Iris pigment epithelial cell (primary cell): ENCODE measurements at regions not wholly inside any gene's neighbourhood (a gene's known extent, or its start where the extent isn't known, plus 50 kb on each side); places are given as distances from the start of the nearest gene placed in this dataset.

ENCODE experiments used
- DNase-seq: peaks from one replicate; pipeline ENCODE4 v3.0.0-alpha.2; 2011; ENCODE audit warnings: low read depth

- DNase-seq: no peak
These were observed 242.2 kb downstream of the B3GLCT start for GRCh38 chr13:31441800-31442510.

GRCh38 chr13:31442571-31442970, 242.8 kb downstream of the B3GLCT start:
- no peak for DNase-seq

GRCh38 chr13:31444266-31444856, 244.6 kb downstream of the B3GLCT start:
- DNase-seq: no peak

- no peak for DNase-seq
These were observed 252.8 kb downstream of the B3GLCT start for GRCh38 chr13:31452525-31452924.

DNA sequence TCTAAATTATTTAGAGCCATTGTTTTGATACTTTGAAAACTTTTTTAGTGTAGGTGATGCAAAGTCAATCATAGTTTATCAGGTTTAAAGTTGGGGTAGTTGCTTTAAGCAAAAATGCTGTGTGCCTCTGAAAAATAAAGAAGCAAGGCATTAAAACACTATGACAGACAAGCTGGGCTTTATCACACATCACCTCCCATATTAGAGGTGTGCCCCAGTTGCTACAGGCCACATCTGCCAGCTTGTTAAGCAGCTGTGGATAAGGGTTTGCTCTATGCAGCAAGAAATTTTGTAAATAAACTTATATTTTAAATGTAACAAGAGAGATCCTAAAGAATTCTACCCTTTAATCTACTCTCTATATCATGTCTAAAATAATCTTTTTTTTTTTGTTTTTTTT, 255.8 kb downstream of the B3GLCT start:
- DNase-seq: no peak

DNA sequence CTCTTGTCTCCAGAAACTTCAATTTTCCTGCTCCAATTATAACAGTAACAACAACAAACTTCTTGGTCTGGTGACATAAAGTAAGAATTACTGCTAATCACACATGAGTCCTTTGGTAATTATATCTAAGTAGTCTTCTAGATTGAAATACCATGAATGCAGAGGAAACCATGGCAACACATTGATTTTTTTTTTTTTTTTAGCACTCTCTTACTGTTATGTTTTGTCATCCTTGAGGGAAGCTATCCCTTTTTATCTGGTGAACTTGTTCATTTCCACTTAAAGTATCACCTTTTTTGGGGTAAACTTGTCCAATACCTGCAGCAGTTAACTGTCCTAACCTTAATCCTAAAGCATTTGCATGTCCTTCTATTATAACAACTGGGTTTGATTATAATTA, 256.3 kb downstream of the B3GLCT start:
- no peak for DNase-seq

- DNase-seq: no peak
These were observed 260.3 kb downstream of the B3GLCT start for GRCh38 chr13:31460061-31460460.

GRCh38 chr13:31461923-31462322, 262.1 kb downstream of the B3GLCT start:
- DNase-seq: no peak

GRCh38 chr13:31462766-31463165, 263.0 kb downstream of the B3GLCT start:
- DNase-seq: no peak

GRCh38 chr13:31468114-31468902, 268.5 kb downstream of the B3GLCT start:
- DNase-seq: no peak

GRCh38 chr13:31469377-31469776, 269.6 kb downstream of the B3GLCT start:
- DNase-seq: no peak

DNA sequence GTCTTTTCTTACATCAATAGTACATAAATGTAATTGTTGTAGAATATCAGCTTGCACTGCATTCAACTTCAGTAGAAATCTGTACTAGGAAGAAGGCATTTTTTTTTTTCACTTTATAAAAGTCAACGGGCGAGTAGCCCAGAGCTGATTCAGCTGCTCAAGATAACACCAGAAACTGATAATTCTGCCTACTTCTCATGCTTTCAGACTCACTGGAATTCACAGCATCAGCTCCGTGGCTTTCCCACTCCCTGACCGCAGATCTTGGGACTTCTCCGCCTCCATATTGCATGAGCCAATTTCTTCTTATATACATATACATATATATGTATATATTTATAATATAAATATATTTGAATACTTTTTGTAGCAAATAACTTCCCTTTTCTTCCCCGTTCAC, 263.1 kb upstream of the RXFP2 start:
- DNase-seq: peak; percentile 77

DNA sequence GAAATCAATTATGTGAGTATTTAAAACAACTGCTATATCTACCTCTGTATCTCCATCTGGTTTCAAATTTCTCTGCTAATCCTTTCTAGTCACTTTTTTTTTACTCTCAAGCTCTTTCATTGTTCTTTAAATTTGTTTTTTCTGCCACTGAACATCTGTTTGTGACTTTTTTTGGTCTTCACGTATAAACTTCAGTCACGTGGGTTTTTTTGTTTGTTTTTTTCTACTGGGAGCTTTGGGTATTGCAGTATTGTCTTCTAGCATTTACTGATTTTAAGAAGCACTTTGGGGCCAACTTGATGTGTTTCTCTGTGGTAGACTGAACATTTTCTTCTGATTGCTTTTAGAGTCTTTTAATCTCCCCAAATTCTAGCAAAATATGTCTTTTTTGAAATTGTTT, 262.6 kb upstream of the RXFP2 start:
- DNase-seq: peak; percentile 6

DNA sequence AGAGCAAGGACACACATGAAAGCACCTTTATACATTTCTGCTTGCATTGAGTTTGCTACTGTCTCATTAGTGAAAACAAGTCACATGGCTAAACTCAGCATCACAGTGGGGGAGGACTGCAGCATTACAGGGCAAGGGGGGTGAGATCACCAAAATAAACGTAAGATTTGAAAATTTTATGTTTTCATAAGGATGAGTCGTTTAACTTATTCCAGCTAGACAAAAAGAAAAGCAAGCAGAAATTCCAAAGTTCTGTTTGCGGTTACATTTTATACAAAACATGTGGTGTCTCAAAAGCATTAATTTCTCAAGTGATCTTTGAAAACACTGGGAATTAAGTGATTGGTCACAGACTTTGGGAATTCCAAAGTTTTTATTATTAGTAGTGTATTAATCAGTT, 261.4 kb upstream of the RXFP2 start:
- peak; percentile 11 for DNase-seq

GRCh38 chr13:31485183-31485582, 254.1 kb upstream of the RXFP2 start:
- DNase-seq: peak; percentile 16

- peak; percentile 40 for DNase-seq
These were observed 253.7 kb upstream of the RXFP2 start for GRCh38 chr13:31485651-31486051.

DNA sequence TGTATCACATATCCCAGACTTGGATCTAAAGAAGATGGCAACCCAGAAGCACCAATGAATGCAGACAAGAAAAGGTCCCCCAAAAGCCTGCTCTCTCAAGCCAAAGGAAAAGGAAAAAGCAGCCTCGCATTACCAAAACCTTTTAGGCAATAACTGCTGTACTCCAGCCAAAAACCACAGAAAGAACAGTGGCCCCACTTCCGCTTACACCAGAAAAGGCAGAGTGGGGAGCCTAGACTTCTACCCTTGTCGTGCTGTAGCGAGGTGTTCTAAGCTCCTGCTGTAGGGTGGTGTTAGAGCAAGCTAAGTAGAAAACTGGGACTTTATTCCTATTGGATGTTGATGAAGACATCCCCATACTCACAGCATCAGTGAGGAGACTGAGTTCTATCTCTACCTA, 244.0 kb upstream of the RXFP2 start:
- DNase-seq: no peak

DNA sequence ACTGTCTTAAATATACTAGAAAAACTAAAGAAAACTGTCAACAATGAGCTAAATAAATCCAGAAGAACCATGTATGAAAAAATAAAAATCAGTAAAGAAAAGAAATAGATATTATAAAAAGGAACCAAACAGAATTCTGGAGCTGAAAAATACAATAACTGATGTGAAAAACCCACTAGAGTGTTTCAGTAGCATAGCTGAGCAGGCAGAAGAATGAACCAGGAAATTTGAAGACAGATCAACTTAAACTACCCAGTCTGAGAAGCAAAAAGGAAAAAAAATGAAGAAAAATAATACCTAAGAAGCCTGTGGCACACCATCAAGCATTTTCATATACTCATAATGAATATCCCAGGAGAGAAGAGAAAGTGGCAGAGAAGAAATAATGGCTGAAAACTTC, 240.1 kb upstream of the RXFP2 start:
- DNase-seq: no peak

GRCh38 chr13:31503626-31504025, 235.7 kb upstream of the RXFP2 start:
- no peak for DNase-seq

DNA sequence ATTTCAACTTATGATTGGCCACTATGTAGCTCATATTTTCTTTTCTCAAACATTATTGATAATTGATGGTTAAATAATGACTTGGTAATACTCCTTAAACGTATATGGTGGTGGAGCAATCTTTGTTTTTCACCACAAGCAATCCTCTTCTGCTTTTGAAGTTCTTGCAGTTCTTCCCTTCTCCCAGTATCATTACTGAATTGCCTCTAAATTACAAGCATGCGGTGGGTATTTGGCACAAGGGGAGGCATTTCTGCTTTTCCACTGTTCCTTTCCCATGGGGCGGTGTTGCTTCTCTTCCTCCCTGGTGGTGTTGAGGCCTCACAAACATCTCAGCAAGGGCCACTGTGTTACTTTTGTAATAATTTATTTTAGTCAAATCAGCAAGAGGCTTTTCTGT, 234.4 kb upstream of the RXFP2 start:
- DNase-seq: no peak

GRCh38 chr13:31512331-31512730, 227.0 kb upstream of the RXFP2 start:
- no peak for DNase-seq

DNA sequence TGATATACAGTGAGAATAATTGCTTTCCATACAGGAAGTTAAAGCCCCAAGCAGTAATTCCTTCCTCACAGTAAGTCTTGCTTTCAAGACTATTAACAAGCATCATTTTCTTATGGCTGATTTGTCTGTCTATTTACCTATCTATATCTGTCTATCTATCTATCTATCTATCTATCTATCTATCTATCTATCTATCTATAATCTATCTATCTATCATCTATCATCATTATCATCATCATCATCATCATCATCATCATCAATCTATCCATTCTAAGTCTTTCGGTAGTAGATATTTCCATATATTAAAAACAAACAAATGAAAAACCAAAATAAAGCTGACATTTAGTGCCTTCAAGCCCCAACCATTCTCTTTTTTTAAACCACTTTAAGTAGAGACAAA, 224.4 kb upstream of the RXFP2 start:
- DNase-seq: no peak

- no peak for DNase-seq
These were observed 223.9 kb upstream of the RXFP2 start for GRCh38 chr13:31515427-31515826.
